CD4-positive, alpha-beta memory T cell (primary cell): ENCODE measurements at regions not wholly inside any gene's neighbourhood (a gene's known extent, or its start where the extent isn't known, plus 50 kb on each side); places are given as distances from the start of the nearest gene placed in this dataset.

Experiments used
- CTCF ChIA-PET: fragments of 350-600 bp; sonication (Branson Sonifier 250); formaldehyde crosslinking; loops from one replicate; lab custom pipeline; 2021; ENCODE audit warnings: inconsistent platforms; ENCODE audit not compliant: partially characterized antibody; lab: Charles Lee
- POLR2A ChIA-PET: fragments of 350-600 bp; sonication (Branson Sonifier 250); formaldehyde crosslinking; loops from one replicate; lab custom pipeline; 2021; ENCODE audit not compliant: partially characterized antibody; lab: Charles Lee
- DNase-seq, 5 donors: peaks; one replicate each; pipeline versions ENCODE4 v3.0.0 to v3.0.0-alpha.2; 2020 to 2022; ENCODE audit warnings: mixed read lengths in 1 of 5
- H3K27ac ChIP-seq: one replicate; pipeline ENCODE4 v1.7.0; 2013; ENCODE audit warnings: low read depth, low read length
- H3K27me3 ChIP-seq: 2 replicates; pipeline ENCODE4 v1.7.0; 2013; ENCODE audit warnings: mild to moderate bottlenecking, low read length, moderate library complexity; ENCODE audit not compliant: insufficient read depth
- H3K36me3 ChIP-seq: 2 replicates; pipeline ENCODE4 v1.7.0; 2013; ENCODE audit warnings: mild to moderate bottlenecking, low read length, moderate library complexity; ENCODE audit not compliant: insufficient read depth
- H3K4me1 ChIP-seq: 2 replicates; pipeline ENCODE4 v1.7.0; 2013; ENCODE audit warnings: mild to moderate bottlenecking, low read length, moderate library complexity; ENCODE audit not compliant: insufficient read depth
- H3K4me3 ChIP-seq, 2 donors: one replicate each; pipeline ENCODE4 v1.7.0; 2013; ENCODE audit warnings: low read length in 2 of 2, mild to moderate bottlenecking in 1 of 2
- H3K9me3 ChIP-seq, 2 donors: one replicate each; pipeline ENCODE4 v1.7.0; 2013; ENCODE audit warnings: low read length in 2 of 2, control low read depth in 1 of 2; ENCODE audit not compliant: control insufficient read depth in 1 of 2
- H3K27ac Mint-ChIP-seq, 7 donors: one replicate each; pipeline ENCODE4 v1.8.0; 2020 to 2021; ENCODE audit warnings: mixed read lengths in 7 of 7, mild to moderate bottlenecking in 6 of 7, inconsistent platforms in 3 of 7, moderate library complexity in 3 of 7
- H3K27me3 Mint-ChIP-seq, 2 donors: one replicate each; pipeline ENCODE4 v1.8.0; 2020 to 2021; ENCODE audit warnings: mixed read lengths in 2 of 2
- H3K36me3 Mint-ChIP-seq, 2 donors: one replicate each; pipeline ENCODE4 v1.8.0; 2020 to 2021; ENCODE audit warnings: mixed read lengths in 2 of 2, inconsistent platforms in 1 of 2, mild to moderate bottlenecking in 1 of 2
- H3K4me1 Mint-ChIP-seq, 4 donors: one replicate each; pipeline ENCODE4 v1.8.0; 2020 to 2021; ENCODE audit warnings: mixed read lengths in 4 of 4, mild to moderate bottlenecking in 1 of 4
- H3K4me3 Mint-ChIP-seq, 8 donors: one replicate each; pipeline ENCODE4 v1.8.0; 2020 to 2021; ENCODE audit warnings: mixed read lengths in 8 of 8, mild to moderate bottlenecking in 7 of 8, moderate library complexity in 6 of 8, inconsistent platforms in 3 of 8
- H3K9me3 Mint-ChIP-seq, 8 donors: one replicate each; pipeline ENCODE4 v1.8.0; 2020 to 2021; ENCODE audit warnings: mixed read lengths in 8 of 8, mild to moderate bottlenecking in 5 of 8, inconsistent platforms in 3 of 8, moderate library complexity in 1 of 8
- intact Hi-C: fragments of 100-400 bp; cut with micrococcal nuclease; formaldehyde crosslinking; loops from one replicate; pipeline ENCODE4 v1.15.1; 2023

DNA sequence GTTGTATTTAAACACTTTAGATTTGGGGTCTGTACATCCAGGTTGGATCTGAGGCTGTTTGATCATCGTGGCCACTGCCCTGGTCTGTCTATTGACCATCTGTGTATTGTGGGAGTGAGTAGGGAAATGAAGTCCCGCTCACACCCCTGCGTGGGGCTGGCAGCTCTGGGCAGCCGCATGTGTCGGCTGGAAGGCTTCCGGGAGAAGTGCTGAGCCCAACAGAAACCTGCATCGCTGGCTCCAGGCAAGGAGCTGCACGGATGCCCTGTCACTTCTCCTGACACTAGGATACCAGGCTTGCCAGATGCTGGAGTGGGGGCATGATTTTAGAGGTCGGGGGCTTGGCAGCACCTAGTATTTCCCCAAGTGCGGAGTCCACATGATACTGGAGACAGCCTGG is 93.6 kb downstream of the PHETA1 start:
- no peak overlapping the region for H3K4me3 ChIP-seq
- H3K9me3 ChIP-seq = no peaks in the 10 kb centered on the region
- no peaks in the 10 kb centered on the region for H3K27me3 ChIP-seq
- H3K4me1 Mint-ChIP-seq = peaks cover 0 to 4% (median under 1%) of the 10 kb centered on the region in 4 donors
- peaks cover 0 to 5% (median 0%) of the 10 kb centered on the region in 8 donors for H3K9me3 Mint-ChIP-seq
- H3K4me3 Mint-ChIP-seq = no peak overlapping the region
- no peaks in the 10 kb centered on the region for H3K4me1 ChIP-seq
- H3K27ac ChIP-seq = no peak overlapping the region
- no peaks in the 10 kb centered on the region for H3K36me3 ChIP-seq
- POLR2A ChIA-PET = no interaction called here
- H3K27ac Mint-ChIP-seq = no peak overlapping the region
- no peaks in the 10 kb centered on the region for H3K36me3 Mint-ChIP-seq
- CTCF ChIA-PET = no interaction called here
- intact Hi-C loops = no loop called here
- H3K27me3 Mint-ChIP-seq = peaks cover 12 to 29% of the 10 kb centered on the region in 2 donors
- DNase-seq = no peak

DNA sequence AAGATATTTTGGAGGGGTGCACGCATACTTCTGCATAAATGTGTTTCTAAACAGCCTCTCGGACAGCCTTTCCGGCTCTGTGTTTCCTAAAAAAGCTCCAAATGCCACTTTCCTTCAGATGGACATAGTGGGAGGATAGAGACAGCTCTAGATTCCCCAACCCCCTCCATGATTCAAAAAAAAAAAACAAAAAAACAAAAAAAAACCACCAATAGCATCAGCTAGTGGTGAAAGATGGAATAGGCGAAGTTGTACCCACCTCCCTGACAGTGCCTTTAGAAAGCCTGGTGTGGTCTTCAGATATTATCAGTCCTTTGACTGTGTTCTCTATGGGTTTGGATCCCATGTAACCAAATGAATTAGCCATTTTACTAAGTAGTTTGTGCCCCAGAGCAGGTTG is 94.1 kb downstream of the PHETA1 start:
- peaks cover 0 to 5% (median 0%) of the 10 kb centered on the region in 8 donors for H3K9me3 Mint-ChIP-seq
- Histone ChIP-seq H3K4me1 (no peaks in the 10 kb centered on the region), H3K27me3 (no peaks in the 10 kb centered on the region), H3K9me3 (no peaks in the 10 kb centered on the region), H3K27ac (no peak overlapping the region), H3K4me3 (no peak overlapping the region), H3K36me3 (no peaks in the 10 kb centered on the region)
- H3K27ac Mint-ChIP-seq = no peak overlapping the region
- ChIA-PET POLR2A (no interaction called here), CTCF (no interaction called here)
- H3K4me1 Mint-ChIP-seq = peaks cover 0 to 4% (median under 1%) of the 10 kb centered on the region in 4 donors
- DNase-seq = no peak
- peaks cover 16 to 29% of the 10 kb centered on the region in 2 donors for H3K27me3 Mint-ChIP-seq
- intact Hi-C loops = no loop called here
- H3K36me3 Mint-ChIP-seq = no peaks in the 10 kb centered on the region
- no peak overlapping the region for H3K4me3 Mint-ChIP-seq

DNA sequence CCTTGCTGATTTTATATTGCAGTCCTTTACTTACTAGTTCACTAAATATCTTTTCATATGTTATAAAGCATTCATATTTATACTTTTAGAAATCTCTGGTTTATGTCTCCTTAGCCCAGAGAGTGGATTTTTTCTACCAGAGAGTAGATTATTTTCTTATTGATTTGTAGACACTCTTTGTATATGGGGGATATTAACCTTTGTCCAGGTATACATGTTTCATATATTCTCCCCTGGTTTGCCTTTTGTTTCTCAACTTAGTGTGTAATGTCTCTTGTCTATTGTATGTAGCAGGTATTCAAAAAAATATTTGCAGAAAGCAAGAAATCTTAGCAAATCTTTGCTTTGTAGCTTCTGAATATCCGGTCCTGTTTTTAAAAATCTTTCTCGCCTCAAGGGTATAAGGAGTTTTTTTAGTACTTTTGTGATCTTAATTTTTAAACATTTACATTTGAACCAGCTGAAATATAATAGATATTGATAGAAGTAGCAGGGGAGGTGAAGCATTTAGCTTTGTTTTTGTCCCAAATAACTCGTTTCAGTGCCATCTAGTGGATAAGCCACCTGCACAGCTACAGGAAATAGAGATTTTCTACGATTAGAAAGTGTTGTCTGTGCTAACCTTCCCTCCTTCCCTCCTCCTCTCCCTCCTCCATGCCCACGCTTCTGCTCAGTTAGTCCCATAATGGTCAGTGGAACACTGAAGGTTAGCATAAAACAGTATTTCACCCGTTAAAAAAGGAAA is 97.0 kb downstream of the PHETA1 start:
- intact Hi-C loops = loop anchor here (1.0 kb wide), 1 partner anchor 248 kb away; no protein-coding TSS in a partner anchor
- ChIA-PET CTCF (interaction anchor here (0.6 to 1.9 kb wide), 8 partner anchors 10 to 414 kb away, joined by 3 to 16 read pairs (median 3); partner anchors contain the start of genes ACAD10 and BRAP), POLR2A (no interaction called here)
- H3K4me1 Mint-ChIP-seq = peaks cover 0 to 4% (median under 1%) of the 10 kb centered on the region in 4 donors
- no peak overlapping the region for H3K27ac Mint-ChIP-seq
- H3K27me3 ChIP-seq = no peaks in the 10 kb centered on the region
- peak in 2 of 5 donors; percentile 2 to 5 for DNase-seq
- H3K9me3 Mint-ChIP-seq = no peaks in the 10 kb centered on the region
- H3K36me3 ChIP-seq = no peaks in the 10 kb centered on the region
- no peaks in the 10 kb centered on the region for H3K4me1 ChIP-seq
- peaks cover 4 to 16% of the 10 kb centered on the region in 2 donors for H3K27me3 Mint-ChIP-seq
- H3K36me3 Mint-ChIP-seq = no peaks in the 10 kb centered on the region
- H3K4me3 ChIP-seq = no peak overlapping the region
- H3K4me3 Mint-ChIP-seq = no peak overlapping the region
- no peaks in the 10 kb centered on the region for H3K9me3 ChIP-seq
- no peak overlapping the region for H3K27ac ChIP-seq

DNA sequence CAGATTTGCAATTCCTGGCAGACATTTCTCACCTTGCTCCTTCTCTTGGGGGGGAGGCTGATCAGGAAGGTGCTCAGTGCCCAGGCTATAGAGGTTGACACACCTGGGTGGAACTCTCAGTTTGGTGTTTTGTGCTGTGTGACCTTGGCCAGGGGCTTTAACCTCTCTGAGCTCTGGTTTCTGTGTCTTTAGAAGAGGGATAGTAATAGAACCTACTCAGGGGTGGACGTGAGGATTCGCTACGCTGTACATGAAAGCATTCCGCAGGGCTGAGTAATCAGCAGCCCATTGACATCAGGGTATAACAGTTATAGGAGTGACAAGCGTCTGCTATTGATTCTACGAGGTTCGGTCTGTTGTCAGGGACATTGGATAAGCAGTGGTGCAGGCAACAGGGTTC is 98.1 kb downstream of the PHETA1 start:
- no peak overlapping the region for H3K4me3 Mint-ChIP-seq
- CTCF ChIA-PET = no interaction called here
- no peaks in the 10 kb centered on the region for H3K36me3 ChIP-seq
- H3K4me3 ChIP-seq = no peak overlapping the region
- peaks cover 4 to 16% of the 10 kb centered on the region in 2 donors for H3K27me3 Mint-ChIP-seq
- no peaks in the 10 kb centered on the region for H3K4me1 ChIP-seq
- no peaks in the 10 kb centered on the region for H3K27me3 ChIP-seq
- H3K27ac ChIP-seq = no peak overlapping the region
- POLR2A ChIA-PET = no interaction called here
- H3K36me3 Mint-ChIP-seq = no peaks in the 10 kb centered on the region
- no peaks in the 10 kb centered on the region for H3K9me3 Mint-ChIP-seq
- no peak for DNase-seq
- intact Hi-C loops = no loop called here
- H3K27ac Mint-ChIP-seq = no peak overlapping the region
- peaks cover 0 to 4% (median under 1%) of the 10 kb centered on the region in 4 donors for H3K4me1 Mint-ChIP-seq
- no peaks in the 10 kb centered on the region for H3K9me3 ChIP-seq

DNA sequence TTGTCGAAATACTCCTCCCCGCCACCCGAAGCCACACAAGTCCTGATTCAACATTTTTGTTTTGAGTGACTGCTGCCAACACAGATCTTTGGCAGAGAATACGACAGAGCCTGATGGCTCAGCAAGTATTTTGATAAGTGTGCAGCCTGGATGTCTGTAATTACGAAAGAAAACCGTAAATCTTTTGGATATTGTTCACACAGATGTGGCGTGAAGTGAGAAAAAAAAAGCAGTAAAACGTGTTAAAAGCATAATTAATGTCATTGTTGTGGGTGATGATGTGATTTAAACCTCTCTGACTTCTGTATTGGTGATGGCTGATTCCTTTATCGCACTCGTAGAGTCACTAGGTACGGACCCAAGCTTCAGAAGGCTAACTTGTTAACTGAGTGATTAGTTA is 98.7 kb downstream of the PHETA1 start:
- Mint-ChIP-seq H3K36me3 (no peaks in the 10 kb centered on the region), H3K9me3 (no peaks in the 10 kb centered on the region), H3K4me3 (no peak overlapping the region), H3K27ac (no peak overlapping the region), H3K27me3 (peaks cover 4 to 16% of the 10 kb centered on the region in 2 donors), H3K4me1 (peaks cover 0 to 4% (median under 1%) of the 10 kb centered on the region in 4 donors)
- no peaks in the 10 kb centered on the region for H3K4me1 ChIP-seq
- POLR2A ChIA-PET = no interaction called here
- CTCF ChIA-PET = no interaction called here
- DNase-seq = no peak
- no peak overlapping the region for H3K27ac ChIP-seq
- H3K36me3 ChIP-seq = no peaks in the 10 kb centered on the region
- H3K9me3 ChIP-seq = no peaks in the 10 kb centered on the region
- H3K27me3 ChIP-seq = no peaks in the 10 kb centered on the region
- intact Hi-C loops = no loop called here
- H3K4me3 ChIP-seq = no peak overlapping the region

DNA sequence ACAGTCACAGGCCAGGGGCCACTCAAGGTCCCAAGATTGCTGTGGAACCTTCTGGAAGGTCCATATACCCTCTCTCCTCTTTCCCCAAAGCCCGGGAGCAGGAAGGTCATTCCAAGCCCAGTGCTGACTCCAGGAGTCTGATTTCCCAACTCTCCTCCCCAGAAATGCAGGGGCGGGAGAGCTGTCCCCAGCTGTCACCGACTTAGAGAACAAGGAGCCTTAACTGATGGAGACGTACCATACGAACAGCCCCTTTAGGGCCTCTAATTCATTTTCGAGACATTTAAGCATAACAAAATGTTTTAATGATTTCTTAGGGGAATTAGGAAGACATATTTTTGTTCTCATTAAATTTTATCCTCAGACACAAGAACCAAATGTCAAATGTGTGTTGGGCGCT is 99.2 kb downstream of the PHETA1 start:
- intact Hi-C loops = no loop called here
- Mint-ChIP-seq H3K9me3 (no peaks in the 10 kb centered on the region), H3K27ac (no peak overlapping the region), H3K4me3 (no peak overlapping the region), H3K27me3 (peaks cover 4 to 14% of the 10 kb centered on the region in 2 donors), H3K36me3 (no peaks in the 10 kb centered on the region), H3K4me1 (peaks cover 0 to 4% (median under 1%) of the 10 kb centered on the region in 4 donors)
- ChIA-PET CTCF (interaction anchor here (1.2 kb wide), 1 partner anchor 29 kb away, joined by 3 read pairs; no protein-coding TSS in a partner anchor), POLR2A (no interaction called here)
- H3K9me3 ChIP-seq = no peaks in the 10 kb centered on the region
- no peaks in the 10 kb centered on the region for H3K27me3 ChIP-seq
- no peak for DNase-seq
- H3K4me3 ChIP-seq = no peak overlapping the region
- H3K27ac ChIP-seq = no peak overlapping the region
- H3K4me1 ChIP-seq = no peaks in the 10 kb centered on the region
- H3K36me3 ChIP-seq = no peaks in the 10 kb centered on the region

DNA sequence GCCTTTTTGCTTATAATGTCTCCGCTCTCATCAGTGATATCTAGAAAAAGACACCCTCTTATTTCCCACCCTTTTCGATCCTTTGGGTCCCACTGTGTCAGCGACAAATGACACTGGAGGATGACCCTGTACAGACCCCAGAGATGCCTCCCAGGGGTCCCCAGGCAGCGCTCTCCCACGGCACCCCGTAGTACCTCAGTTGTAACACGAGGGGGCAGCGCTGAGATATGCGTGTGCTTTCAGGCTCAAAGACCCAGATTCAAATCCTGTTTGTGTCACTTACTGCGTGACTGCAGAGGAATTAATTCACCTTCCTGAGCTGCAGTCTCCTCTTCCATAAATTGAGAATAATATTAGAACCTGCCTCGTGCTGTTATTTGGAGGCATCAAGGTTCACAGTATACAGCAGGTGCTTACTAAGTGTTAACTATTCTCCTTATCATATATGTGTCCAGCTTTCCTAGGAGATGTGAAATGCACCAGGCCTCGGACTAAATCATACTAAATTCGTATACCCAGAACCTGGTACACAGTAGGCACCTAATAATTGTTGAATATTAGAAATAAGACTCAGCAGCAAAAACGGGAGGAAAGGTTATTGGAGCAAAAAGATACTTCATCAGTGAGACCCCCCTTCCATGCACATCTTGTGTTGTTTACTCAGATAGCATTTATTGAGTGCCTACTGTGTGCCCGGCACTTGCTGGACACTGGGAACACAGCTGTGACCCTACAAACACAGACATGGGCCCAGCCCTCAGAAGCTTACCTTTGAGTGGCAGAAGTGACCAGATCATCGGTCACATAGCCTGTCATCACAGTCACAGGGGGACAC is 99.9 kb downstream of the PHETA1 start:
- Mint-ChIP-seq H3K9me3 (no peaks in the 10 kb centered on the region), H3K27me3 (peaks cover 6 to 13% of the 10 kb centered on the region in 2 donors), H3K4me1 (peaks cover 0 to 4% (median under 1%) of the 10 kb centered on the region in 4 donors), H3K36me3 (no peaks in the 10 kb centered on the region), H3K27ac (no peak overlapping the region), H3K4me3 (no peak overlapping the region)
- Histone ChIP-seq H3K4me3 (no peak overlapping the region), H3K27ac (no peak overlapping the region), H3K9me3 (no peaks in the 10 kb centered on the region), H3K4me1 (no peaks in the 10 kb centered on the region), H3K36me3 (no peaks in the 10 kb centered on the region), H3K27me3 (no peaks in the 10 kb centered on the region)
- intact Hi-C loops = no loop called here
- CTCF ChIA-PET = interaction anchor here (0.5 to 1.7 kb wide), 4 partner anchors 14 to 1456 kb away, joined by 3 to 5 read pairs (median 4); no protein-coding TSS in a partner anchor
- no peak for DNase-seq
- POLR2A ChIA-PET = no interaction called here
